Psoas muscle (tissue), 7 donors: ENCODE measurements at regions not wholly inside any gene's neighbourhood (a gene's known extent, or its start where the extent isn't known, plus 50 kb on each side); places are given as distances from the start of the nearest gene placed in this dataset.

Source experiments
- ATAC-seq, 4 donors: fragments of 200-7000 bp; cut with Tn5 transposase; one replicate each; pipeline ENCODE4 v1.9.1; 2020; ENCODE audit warnings: moderate library complexity in 3 of 4, mild to moderate bottlenecking in 2 of 4
- DNase-seq, 2 donors: peaks; one replicate each; pipeline ENCODE4 v3.0.0-alpha.2; 2020
- H3K27ac ChIP-seq: fragments of 200-600 bp; one replicate; pipeline ENCODE4 v1.8.0; 2022
- H3K27me3 ChIP-seq, 3 donors: fragments of 200-600 bp in 1 of 3; one replicate each; pipeline versions ENCODE4 v1.6.1 to v1.8.0; 2013 to 2022; ENCODE audit warnings: low read length in 2 of 3, mild to moderate bottlenecking in 2 of 3, moderate library complexity in 1 of 3; ENCODE audit not compliant: insufficient read depth in 3 of 3
- H3K36me3 ChIP-seq, 2 donors: fragments of 200-600 bp in 1 of 2; one replicate each; pipeline versions ENCODE4 v1.6.1 to v1.8.0; 2013 to 2022; ENCODE audit warnings: low read depth in 1 of 2, mild to moderate bottlenecking in 1 of 2, moderate library complexity in 1 of 2; ENCODE audit not compliant: insufficient read depth in 1 of 2
- H3K4me1 ChIP-seq: fragments of 200-600 bp; one replicate; pipeline ENCODE4 v1.8.0; 2022
- H3K4me3 ChIP-seq: fragments of 200-600 bp; one replicate; pipeline ENCODE4 v1.8.0; 2022; ENCODE audit warnings: mild to moderate bottlenecking
- H3K9me3 ChIP-seq: fragments of 200-600 bp; one replicate; pipeline ENCODE4 v1.8.0; 2022
- CTCF ChIP-seq: fragments of 200-600 bp; IDR thresholded peaks from one replicate; pipeline ENCODE4 v1.8.0; 2022; ENCODE audit warnings: antibody characterized with exemption
- whole genome bisulfite sequencing, 3 donors: extraction: QIAGEN DNeasy Blood & Tissue Kit; methylation state at CpG; one replicate each; pipeline versions ENCODE4 v1.1.6 to v1.1.7; 2013; 5-methylcytosine and 5-hydroxymethylcytosine counted together
- intact Hi-C, 2 donors: fragments of 100-400 bp; cut with DNase I; formaldehyde crosslinking; loops; one replicate each; pipeline versions ENCODE4 v1.11.0 to v1.14.2; 2022
- donor health status: healthy with polysubstance abuse.
- donor health status: DM: no; HTN: no; CAD: no; lungs with moderate emphysema.
- donor health status: Bipolar disorder and iron deficiency.
- donor health status: healthy.
- donor health status: DM: yes; HTN: yes; CAD: no.
- donor health status: DM: no; HTN: no; CAD: no.
- donor health status: DM: yes; HTN: yes; CAD: no.

- TF ChIP-seq CTCF = no peak
- Histone ChIP-seq H3K36me3 (no peaks in the 10 kb centered on the region), H3K4me3 (no peak overlapping the region), H3K27me3 (no peaks in the 10 kb centered on the region), H3K9me3 (no peaks in the 10 kb centered on the region), H3K4me1 (no peaks in the 10 kb centered on the region), H3K27ac (no peak overlapping the region)
- ATAC-seq (no peak), DNase-seq (peak in 1 of 2 donors; percentile 45)
- 93 to 96% (median 95%) methylated on average over 29 to 32 of the region's 32 CpGs for WGBS, 3 donors
- intact Hi-C loops = no loop called here
These were observed 263.8 kb downstream of the ZBBX start for GRCh38 chr3:167116120-167116922.

GRCh38 chr3:167115331-167115934 lies 264.7 kb downstream of the ZBBX start:
- Histone ChIP-seq H3K4me1 (no peaks in the 10 kb centered on the region), H3K27me3 (no peaks in the 10 kb centered on the region), H3K36me3 (no peaks in the 10 kb centered on the region), H3K27ac (no peak overlapping the region), H3K4me3 (no peak overlapping the region), H3K9me3 (no peaks in the 10 kb centered on the region)
- no peak for TF ChIP-seq CTCF
- ATAC-seq (no peak), DNase-seq (no peak)
- intact Hi-C loops = no loop called here
- 91 to 98% (median 92%) methylated on average over 11 of the region's 11 CpGs for WGBS, 3 donors

GRCh38 chr3:167114619-167115018 lies 265.5 kb downstream of the ZBBX start:
- ATAC-seq (no peak), DNase-seq (no peak)
- no peak for TF ChIP-seq CTCF
- H3K36me3 ChIP-seq = no peaks in the 10 kb centered on the region
- H3K27me3 ChIP-seq = no peaks in the 10 kb centered on the region
- no peaks in the 10 kb centered on the region for H3K9me3 ChIP-seq
- intact Hi-C loops = no loop called here
- H3K4me3 ChIP-seq = no peak overlapping the region
- H3K4me1 ChIP-seq = no peaks in the 10 kb centered on the region
- H3K27ac ChIP-seq = no peak overlapping the region
- 86 to 90% (median 87%) methylated on average over 8 of the region's 8 CpGs for WGBS, 3 donors

GRCh38 chr3:167113035-167113830 lies 266.9 kb downstream of the ZBBX start:
- Histone ChIP-seq H3K36me3 (no peaks in the 10 kb centered on the region), H3K4me3 (no peak overlapping the region), H3K27me3 (no peaks in the 10 kb centered on the region), H3K27ac (no peak overlapping the region), H3K9me3 (no peaks in the 10 kb centered on the region), H3K4me1 (no peaks in the 10 kb centered on the region)
- TF ChIP-seq CTCF = no peak
- intact Hi-C loops = no loop called here
- ATAC-seq (no peak), DNase-seq (no peak)
- 74 to 80% (median 77%) methylated on average over 12 of the region's 12 CpGs for WGBS, 3 donors
